CD14-positive monocyte (primary cell): ENCODE measurements at regions not wholly inside any gene's neighbourhood (a gene's known extent, or its start where the extent isn't known, plus 50 kb on each side); places are given as distances from the start of the nearest gene placed in this dataset.

Source experiments
- DNase-seq, 3 donors: peaks; one replicate each; pipeline ENCODE4 v3.0.0-alpha.2; 2011 to 2022
- H2AFZ ChIP-seq: 2 replicates; pipeline ENCODE4 v1.6.0; 2012; ENCODE audit warnings: mild to moderate bottlenecking, low read depth, low read length, inconsistent platforms; ENCODE audit not compliant: insufficient read depth, poor library complexity, severe bottlenecking
- H3K27ac ChIP-seq, 2 donors: 1 replicate in 1 of 2; 2 replicates in 1 of 2; pipeline ENCODE4 v1.5.1; 2012 to 2013; ENCODE audit warnings: low read length in 2 of 2, control low read depth in 1 of 2, inconsistent platforms in 1 of 2, low read depth in 1 of 2, mild to moderate bottlenecking in 1 of 2
- H3K27me3 ChIP-seq, 2 donors: one replicate each; pipeline versions ENCODE4 v1.6.0 to v1.6.1; 2011 to 2013; ENCODE audit warnings: low read length in 2 of 2; ENCODE audit not compliant: control insufficient read depth in 2 of 2, insufficient read depth in 2 of 2
- H3K36me3 ChIP-seq, 2 donors: replicated peaks in 1 of 2; 1 replicate in 1 of 2; 2 replicates in 1 of 2; pipeline versions ENCODE4 v1.5.1 to v1.6.1; 2012 to 2013; ENCODE audit warnings: low read length in 2 of 2, control low read depth in 1 of 2, inconsistent platforms in 1 of 2, mild to moderate bottlenecking in 1 of 2; ENCODE audit not compliant: insufficient read depth in 2 of 2, control insufficient read depth in 1 of 2
- H3K4me1 ChIP-seq, 2 donors: 1 replicate in 1 of 2; 2 replicates in 1 of 2; pipeline versions ENCODE4 v1.5.1 to v1.6.1; 2012 to 2013; ENCODE audit warnings: low read length in 2 of 2, control low read depth in 1 of 2, inconsistent platforms in 1 of 2, mild to moderate bottlenecking in 1 of 2, moderate library complexity in 1 of 2; ENCODE audit not compliant: insufficient read depth in 2 of 2, control insufficient read depth in 1 of 2
- H3K4me2 ChIP-seq: replicated peaks from 2 replicates; pipeline ENCODE3; 2012; ENCODE audit warnings: low read length, moderate library complexity, mild to moderate bottlenecking; ENCODE audit not compliant: poor library complexity, severe bottlenecking; ENCODE audit errors: extremely low read depth
- H3K4me3 ChIP-seq, 3 experiments: fragments of 200-600 bp in 1 of 3; sonication (generic) in 1 of 3; replicated peaks in 1 of 3; 1 replicate in 2 of 3; 2 replicates in 1 of 3; pipeline ENCODE4 v1.5.1; 2011 to 2013; ENCODE audit warnings: low read length in 3 of 3, mild to moderate bottlenecking in 3 of 3, control low read depth in 2 of 3, low read depth in 2 of 3, inconsistent platforms in 1 of 3, moderate library complexity in 1 of 3
- H3K79me2 ChIP-seq: 2 replicates; pipeline ENCODE4 v1.6.0; 2012; ENCODE audit warnings: mild to moderate bottlenecking, control low read depth, inconsistent platforms, low read length, moderate library complexity; ENCODE audit not compliant: insufficient read depth
- H3K9ac ChIP-seq: 2 replicates; pipeline ENCODE4 v1.6.0; 2017; ENCODE audit warnings: low read length, mild to moderate bottlenecking; ENCODE audit not compliant: insufficient read depth, poor library complexity, severe bottlenecking
- H3K9me3 ChIP-seq, 2 donors: replicated peaks in 1 of 2; 1 replicate in 1 of 2; 2 replicates in 1 of 2; pipeline versions ENCODE4 v1.5.1 to v1.6.1; 2012 to 2013; ENCODE audit warnings: low read length in 2 of 2, control low read depth in 1 of 2; ENCODE audit not compliant: control insufficient read depth in 1 of 2, insufficient read depth in 1 of 2
- H4K20me1 ChIP-seq: 2 replicates; pipeline ENCODE4 v1.6.0; 2012; ENCODE audit warnings: mild to moderate bottlenecking, low read length, control low read depth, moderate library complexity; ENCODE audit not compliant: insufficient read depth
- H3K27ac Mint-ChIP-seq, 7 donors: one replicate each; pipeline ENCODE4 v1.8.0; 2020; ENCODE audit warnings: mild to moderate bottlenecking in 7 of 7, mixed read lengths in 7 of 7, moderate library complexity in 6 of 7, inconsistent platforms in 2 of 7
- H3K27me3 Mint-ChIP-seq, 3 donors: one replicate each; pipeline ENCODE4 v1.8.0; 2021 to 2022; ENCODE audit warnings: low read depth in 3 of 3, mild to moderate bottlenecking in 3 of 3, mixed read lengths in 3 of 3, moderate library complexity in 3 of 3, inconsistent platforms in 1 of 3
- H3K36me3 Mint-ChIP-seq, 2 donors: one replicate each; pipeline ENCODE4 v1.8.0; 2020; ENCODE audit warnings: mixed read lengths in 2 of 2, inconsistent platforms in 1 of 2, mild to moderate bottlenecking in 1 of 2
- H3K4me1 Mint-ChIP-seq: one replicate; pipeline ENCODE4 v1.8.0; 2020; ENCODE audit warnings: mild to moderate bottlenecking, mixed read lengths
- H3K4me3 Mint-ChIP-seq, 2 donors: one replicate each; pipeline ENCODE4 v1.8.0; 2020; ENCODE audit warnings: mild to moderate bottlenecking in 2 of 2, mixed read lengths in 2 of 2, moderate library complexity in 1 of 2
- H3K9me3 Mint-ChIP-seq, 7 donors: one replicate each; pipeline ENCODE4 v1.8.0; 2020 to 2022; ENCODE audit warnings: mixed read lengths in 7 of 7, mild to moderate bottlenecking in 6 of 7, moderate library complexity in 6 of 7, inconsistent platforms in 2 of 7
- CTCF ChIP-seq: fragments of 200-600 bp; IDR thresholded peaks from one replicate; pipeline ENCODE4 v1.8.0; 2022; ENCODE audit warnings: antibody characterized with exemption, mild to moderate bottlenecking
- WGBS: methylation state at CpG from one replicate; pipeline ENCODE4 v1.1.5; 2013; ENCODE audit warnings: missing lambda C conversion rate; ENCODE audit not compliant: insufficient coverage; 5-methylcytosine and 5-hydroxymethylcytosine counted together
- intact Hi-C, 2 donors: fragments of 100-400 bp; cut with micrococcal nuclease; formaldehyde crosslinking; loops; one replicate each; pipeline versions ENCODE4 v1.15.0 to v1.15.1; 2023

- 100% methylated on average over 2 of the region's 11 CpGs for WGBS
- Mint-ChIP-seq H3K36me3 (no peaks in the 10 kb centered on the region), H3K4me3 (no peak overlapping the region), H3K4me1 (no peaks in the 10 kb centered on the region), H3K27ac (no peak overlapping the region), H3K9me3 (peaks cover 0 to 5% (median 0%) of the 10 kb centered on the region in 7 donors), H3K27me3 (peaks cover 15 to 22% (median 19%) of the 10 kb centered on the region in 3 donors)
- H4K20me1 ChIP-seq, result no peaks in the 10 kb centered on the region
- H3K4me3 ChIP-seq, result no peak overlapping the region
- no peak overlapping the region for H3K27ac ChIP-seq
- no peaks in the 10 kb centered on the region for H3K79me2 ChIP-seq
- no peak for TF ChIP-seq CTCF
- H3K27me3 ChIP-seq, result peaks cover 0 to 6% of the 10 kb centered on the region in 2 donors
- H3K4me1 ChIP-seq, result no peaks in the 10 kb centered on the region
- no peaks in the 10 kb centered on the region for H3K9me3 ChIP-seq
- intact Hi-C loops, result no loop called here
- no peak overlapping the region for H3K9ac ChIP-seq
- no peak overlapping the region for H3K4me2 ChIP-seq
- no peak overlapping the region for H2AFZ ChIP-seq
- no peaks in the 10 kb centered on the region for H3K36me3 ChIP-seq
- no peak for DNase-seq
Measured at GRCh38 chr20:61135266-61135665, 116.8 kb upstream of the CDH4 start.

- TF ChIP-seq CTCF, result no peak
- H3K4me1 Mint-ChIP-seq, result no peaks in the 10 kb centered on the region
Measured at GRCh38 chr20:61135968-61136367, 116.1 kb upstream of the CDH4 start.

More at GRCh38 chr20:61135968-61136367, 116.1 kb upstream of the CDH4 start:
- 44% methylated on average over 13 of the region's 15 CpGs for WGBS
- no peaks in the 10 kb centered on the region for H3K36me3 Mint-ChIP-seq
- Histone ChIP-seq H3K79me2 (no peaks in the 10 kb centered on the region), H3K36me3 (no peaks in the 10 kb centered on the region), H3K4me2 (no peak overlapping the region), H4K20me1 (no peaks in the 10 kb centered on the region), H3K27ac (no peak overlapping the region), H3K9ac (no peak overlapping the region), H3K9me3 (no peaks in the 10 kb centered on the region), H3K4me1 (no peaks in the 10 kb centered on the region), H3K4me3 (no peak overlapping the region), H3K27me3 (peaks cover 0 to 6% of the 10 kb centered on the region in 2 donors), H2AFZ (no peak overlapping the region)
- DNase-seq, result no peak
- intact Hi-C loops, result no loop called here
- peaks cover 11 to 22% (median 15%) of the 10 kb centered on the region in 3 donors for H3K27me3 Mint-ChIP-seq
- no peak overlapping the region for H3K4me3 Mint-ChIP-seq
- peaks cover 0 to 5% (median 1%) of the 10 kb centered on the region in 7 donors for H3K9me3 Mint-ChIP-seq
- no peak overlapping the region for H3K27ac Mint-ChIP-seq
